ENCODE measurements at regions not wholly inside any gene's neighbourhood (a gene's known extent, or its start where the extent isn't known, plus 50 kb on each side); places are given as distances from the start of the nearest gene placed in this dataset.

GRCh38 chrX:12042615-12043014 is 95.7 kb upstream of the FRMPD4 start:
- no peak overlapping the region for H3K27ac ChIP-seq (ENCODE audit: low read depth in 1 of 2, low read length in 2 of 2)
- no peaks in the 10 kb centered on the region for H3K27me3 ChIP-seq (ENCODE audit: control insufficient read depth in 2 of 2, insufficient read depth in 2 of 2, low read length in 2 of 2)
- Mint-ChIP-seq H3K4me1 (no peaks in the 10 kb centered on the region), H3K27me3 (ENCODE audit: low read depth in 3 of 3) (peaks cover 0 to 2% (median 0%) of the 10 kb centered on the region in 3 donors), H3K27ac (no peak overlapping the region), H3K36me3 (no peaks in the 10 kb centered on the region), H3K4me3 (no peak overlapping the region), H3K9me3 (peaks cover 0 to 2% (median 0%) of the 10 kb centered on the region in 7 donors)
- intact Hi-C loops (cut with micrococcal nuclease), result no loop called here
- no peak overlapping the region for H2AFZ ChIP-seq (ENCODE audit: insufficient read depth, low read depth, low read length, poor library complexity, severe bottlenecking)
- H3K36me3 ChIP-seq (replicated peaks in 1 of 2; ENCODE audit: control insufficient read depth in 1 of 2, insufficient read depth in 2 of 2, low read length in 2 of 2), result no peaks in the 10 kb centered on the region
- TF ChIP-seq, protein P1, sequence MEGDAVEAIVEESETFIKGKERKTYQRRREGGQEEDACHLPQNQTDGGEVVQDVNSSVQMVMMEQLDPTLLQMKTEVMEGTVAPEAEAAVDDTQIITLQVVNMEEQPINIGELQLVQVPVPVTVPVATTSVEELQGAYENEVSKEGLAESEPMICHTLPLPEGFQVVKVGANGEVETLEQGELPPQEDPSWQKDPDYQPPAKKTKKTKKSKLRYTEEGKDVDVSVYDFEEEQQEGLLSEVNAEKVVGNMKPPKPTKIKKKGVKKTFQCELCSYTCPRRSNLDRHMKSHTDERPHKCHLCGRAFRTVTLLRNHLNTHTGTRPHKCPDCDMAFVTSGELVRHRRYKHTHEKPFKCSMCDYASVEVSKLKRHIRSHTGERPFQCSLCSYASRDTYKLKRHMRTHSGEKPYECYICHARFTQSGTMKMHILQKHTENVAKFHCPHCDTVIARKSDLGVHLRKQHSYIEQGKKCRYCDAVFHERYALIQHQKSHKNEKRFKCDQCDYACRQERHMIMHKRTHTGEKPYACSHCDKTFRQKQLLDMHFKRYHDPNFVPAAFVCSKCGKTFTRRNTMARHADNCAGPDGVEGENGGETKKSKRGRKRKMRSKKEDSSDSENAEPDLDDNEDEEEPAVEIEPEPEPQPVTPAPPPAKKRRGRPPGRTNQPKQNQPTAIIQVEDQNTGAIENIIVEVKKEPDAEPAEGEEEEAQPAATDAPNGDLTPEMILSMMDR (IDR thresholded peaks at IDR 0.05), result no peak
- H3K79me2 ChIP-seq (ENCODE audit: insufficient read depth, low read length), result no peaks in the 10 kb centered on the region
- no CpG with 5 or more reads among the region's 4 CpGs for WGBS (ENCODE audit: insufficient coverage)
- H3K9ac ChIP-seq (ENCODE audit: insufficient read depth, low read length, poor library complexity, severe bottlenecking), result no peak overlapping the region
- H3K4me1 ChIP-seq (ENCODE audit: control insufficient read depth in 1 of 2, insufficient read depth in 2 of 2, low read length in 2 of 2), result no peaks in the 10 kb centered on the region
- no peak overlapping the region for H3K4me3 ChIP-seq (replicated peaks in 1 of 3; ENCODE audit: low read depth in 2 of 3, low read length in 3 of 3)
- no peak overlapping the region for H3K4me2 ChIP-seq (replicated peaks; ENCODE audit: extremely low read depth, low read length, poor library complexity, severe bottlenecking)
- H4K20me1 ChIP-seq (ENCODE audit: insufficient read depth, low read length), result no peaks in the 10 kb centered on the region
- no peaks in the 10 kb centered on the region for H3K9me3 ChIP-seq (replicated peaks in 1 of 2; ENCODE audit: control insufficient read depth in 1 of 2, insufficient read depth in 1 of 2, low read length in 2 of 2)
- DNase-seq, result no peak

- Histone ChIP-seq H2AFZ (ENCODE audit: insufficient read depth, low read depth, low read length, poor library complexity, severe bottlenecking) (no peak overlapping the region), H3K79me2 (ENCODE audit: insufficient read depth, low read length) (no peaks in the 10 kb centered on the region), H3K9me3 (replicated peaks in 1 of 2; ENCODE audit: control insufficient read depth in 1 of 2, insufficient read depth in 1 of 2, low read length in 2 of 2) (no peaks in the 10 kb centered on the region), H3K4me2 (replicated peaks; ENCODE audit: extremely low read depth, low read length, poor library complexity, severe bottlenecking) (no peak overlapping the region), H3K9ac (ENCODE audit: insufficient read depth, low read length, poor library complexity, severe bottlenecking) (no peak overlapping the region), H3K36me3 (replicated peaks in 1 of 2; ENCODE audit: control insufficient read depth in 1 of 2, insufficient read depth in 2 of 2, low read length in 2 of 2) (no peaks in the 10 kb centered on the region), H3K4me3 (replicated peaks in 1 of 3; ENCODE audit: low read depth in 2 of 3, low read length in 3 of 3) (no peak overlapping the region), H3K27me3 (ENCODE audit: control insufficient read depth in 2 of 2, insufficient read depth in 2 of 2, low read length in 2 of 2) (no peaks in the 10 kb centered on the region), H4K20me1 (ENCODE audit: insufficient read depth, low read length) (no peaks in the 10 kb centered on the region), H3K27ac (ENCODE audit: low read depth in 1 of 2, low read length in 2 of 2) (no peak overlapping the region), H3K4me1 (ENCODE audit: control insufficient read depth in 1 of 2, insufficient read depth in 2 of 2, low read length in 2 of 2) (no peaks in the 10 kb centered on the region)
- Mint-ChIP-seq H3K36me3 (no peaks in the 10 kb centered on the region), H3K27ac (no peak overlapping the region), H3K27me3 (ENCODE audit: low read depth in 3 of 3) (peaks cover 1 to 7% (median 4%) of the 10 kb centered on the region in 3 donors), H3K4me3 (no peak overlapping the region), H3K9me3 (peaks cover 0 to 5% (median 0%) of the 10 kb centered on the region in 7 donors), H3K4me1 (no peaks in the 10 kb centered on the region)
- intact Hi-C loops (cut with micrococcal nuclease), result no loop called here
- DNase-seq, result no peak
- TF ChIP-seq, protein P1 (IDR thresholded peaks at IDR 0.05), result no peak
- whole genome bisulfite sequencing (ENCODE audit: insufficient coverage), result no CpG with 5 or more reads among the region's 1 CpG
These were observed 86.2 kb upstream of the FRMPD4 start for GRCh38 chrX:12052109-12052508.
